BJ (cell line): ENCODE measurements at regions not wholly inside any gene's neighbourhood (a gene's known extent, or its start where the extent isn't known, plus 50 kb on each side); places are given as distances from the start of the nearest gene placed in this dataset.
"Not testable (repeated sequence)": the region's sequence is repeated elsewhere in the genome, so short reads cannot be mapped to it uniquely, and the experiment has no call there.

Experiments used
- CTCF ChIA-PET: fragments of 350-600 bp; formaldehyde crosslinking; extraction: SDS; loops from one replicate; lab custom pipeline; 2021; ENCODE audit warnings: antibody characterized with exemption, inconsistent platforms; lab: Yijun Ruan, JAX
- POLR2A ChIA-PET: fragments of 300-600 bp; sonication (Branson Sonifier 250); formaldehyde crosslinking; extraction: SDS; loops from one replicate; lab custom pipeline; 2021; ENCODE audit warnings: antibody characterized with exemption; lab: Charles Lee
- DNase-seq: peaks from one replicate; pipeline ENCODE4 v3.0.0-alpha.2; 2011; ENCODE audit warnings: low read depth
- H3K27me3 ChIP-seq: 2 replicates; pipeline ENCODE4 v1.6.0; 2011; ENCODE audit warnings: low read length; ENCODE audit not compliant: control insufficient read depth, insufficient read depth
- H3K36me3 ChIP-seq: 2 replicates; pipeline ENCODE4 v1.5.1; 2011; ENCODE audit warnings: low read length; ENCODE audit not compliant: control insufficient read depth, insufficient read depth
- H3K4me3 ChIP-seq: 2 replicates; pipeline ENCODE4 v1.5.1; 2011; ENCODE audit warnings: low read depth, mild to moderate bottlenecking, control low read depth, low read length
- CTCF ChIP-seq: IDR thresholded peaks from 2 replicates; pipeline ENCODE4 v1.5.1; 2011; ENCODE audit warnings: low read depth, mild to moderate bottlenecking, control low read depth, inconsistent platforms, low read length, moderate library complexity; ENCODE audit not compliant: insufficient read depth

GRCh38 chr3:177498037-177498857 lies 301.0 kb upstream of the TBL1XR1 start:
- TF ChIP-seq CTCF: no peak
- POLR2A ChIA-PET: no interaction called here
- no peaks in the 10 kb centered on the region for H3K36me3 ChIP-seq
- CTCF ChIA-PET: no interaction called here
- no peaks in the 10 kb centered on the region for H3K27me3 ChIP-seq
- no peak overlapping the region for H3K4me3 ChIP-seq
- no peak for DNase-seq

- POLR2A ChIA-PET, H3K36me3 ChIP-seq, DNase-seq, H3K4me3 ChIP-seq, H3K27me3 ChIP-seq: not testable (repeated sequence)
- CTCF ChIA-PET: interaction anchor here (1.1 kb wide), 1 partner anchor 17 kb away, joined by 6 read pairs; no protein-coding TSS in a partner anchor
Observed at GRCh38 chr3:177499039-177499438, 301.8 kb upstream of the TBL1XR1 start.

GRCh38 chr3:177499779-177500423 lies 302.6 kb upstream of the TBL1XR1 start:
- CTCF ChIA-PET: interaction anchor here (1.1 kb wide), 1 partner anchor 16 kb away, joined by 6 read pairs; no protein-coding TSS in a partner anchor
- POLR2A ChIA-PET: no interaction called here

GRCh38 chr3:177510693-177511216 lies 313.5 kb upstream of the TBL1XR1 start:
- no peak for DNase-seq
- no peak overlapping the region for H3K4me3 ChIP-seq
- no peaks in the 10 kb centered on the region for H3K27me3 ChIP-seq
- TF ChIP-seq CTCF: no peak
- ChIA-PET CTCF (no interaction called here), POLR2A (no interaction called here)
- H3K36me3 ChIP-seq: no peaks in the 10 kb centered on the region

More at GRCh38 chr3:177499779-177500423, 302.6 kb upstream of the TBL1XR1 start:
- no peak overlapping the region for H3K4me3 ChIP-seq
- no peak for TF ChIP-seq CTCF
- no peaks in the 10 kb centered on the region for H3K36me3 ChIP-seq
- no peak for DNase-seq
- no peaks in the 10 kb centered on the region for H3K27me3 ChIP-seq

GRCh38 chr3:177512945-177513814 lies 315.9 kb upstream of the TBL1XR1 start:
- POLR2A ChIA-PET: no interaction called here
- H3K36me3 ChIP-seq: no peaks in the 10 kb centered on the region
- CTCF ChIA-PET: no interaction called here
- no peak for DNase-seq
- H3K27me3 ChIP-seq: no peaks in the 10 kb centered on the region
- no peak for TF ChIP-seq CTCF
- no peak overlapping the region for H3K4me3 ChIP-seq
